Liver (tissue), 7 donors: ENCODE measurements at regions not wholly inside any gene's neighbourhood (a gene's known extent, or its start where the extent isn't known, plus 50 kb on each side); places are given as distances from the start of the nearest gene placed in this dataset.

Experiments used
- DNase-seq: peaks from one replicate; pipeline ENCODE4 v3.0.0-alpha.2; 2017; ENCODE audit warnings: low spot score
- H3K27ac ChIP-seq, 2 donors: one replicate each; pipeline ENCODE4 v1.7.0; 2013; ENCODE audit warnings: inconsistent platforms in 2 of 2, low read length in 2 of 2, control low read depth in 1 of 2, low read depth in 1 of 2, mild to moderate bottlenecking in 1 of 2
- H3K27me3 ChIP-seq, 4 donors: one replicate each; pipeline versions ENCODE4 v1.6.1 to v1.7.0; 2013; ENCODE audit warnings: low read length in 3 of 4, inconsistent platforms in 1 of 4, mild to moderate bottlenecking in 1 of 4, moderate library complexity in 1 of 4; ENCODE audit not compliant: control insufficient read depth in 4 of 4, insufficient read depth in 4 of 4
- H3K36me3 ChIP-seq, 4 donors: one replicate each; pipeline versions ENCODE4 v1.6.1 to v1.7.0; 2013; ENCODE audit warnings: low read length in 3 of 4, mild to moderate bottlenecking in 3 of 4, low read depth in 1 of 4, moderate library complexity in 1 of 4; ENCODE audit not compliant: control insufficient read depth in 4 of 4, insufficient read depth in 3 of 4
- H3K4me1 ChIP-seq, 4 donors: one replicate each; pipeline versions ENCODE4 v1.6.1 to v1.7.0; 2013; ENCODE audit warnings: low read length in 3 of 4, mild to moderate bottlenecking in 3 of 4, moderate library complexity in 1 of 4; ENCODE audit not compliant: control insufficient read depth in 4 of 4, insufficient read depth in 4 of 4
- H3K4me3 ChIP-seq, 3 donors: one replicate each; pipeline versions ENCODE4 v1.6.1 to v1.7.0; 2013; ENCODE audit warnings: low read length in 3 of 3, control low read depth in 1 of 3, low read depth in 1 of 3, mild to moderate bottlenecking in 1 of 3
- H3K9ac ChIP-seq, 2 donors: one replicate each; pipeline ENCODE4 v1.7.0; 2013; ENCODE audit warnings: low read length in 2 of 2, mild to moderate bottlenecking in 2 of 2, moderate library complexity in 2 of 2, control low read depth in 1 of 2, low read depth in 1 of 2
- H3K9me3 ChIP-seq, 4 donors: one replicate each; pipeline versions ENCODE4 v1.6.1 to v1.7.0; 2013; ENCODE audit warnings: low read length in 3 of 4; ENCODE audit not compliant: control insufficient read depth in 4 of 4
- EGR1 ChIP-seq, 2 donors: IDR thresholded peaks; 2 replicates each; pipeline ENCODE4 v1.6.1; 2016 to 2018; ENCODE audit warnings: antibody characterized with exemption in 2 of 2, low read depth in 2 of 2
- FOXA1 ChIP-seq: IDR thresholded peaks from 2 replicates; pipeline ENCODE4 v1.6.1; 2016; ENCODE audit warnings: antibody characterized with exemption
- GABPA ChIP-seq, 2 donors: IDR thresholded peaks in 1 of 2; conservative IDR thresholded peaks in 1 of 2; 2 replicates each; pipeline ENCODE4 v1.6.1; 2016; ENCODE audit warnings: antibody characterized with exemption in 2 of 2, mild to moderate bottlenecking in 1 of 2, moderate library complexity in 1 of 2
- HNF4A ChIP-seq, 2 donors: conservative IDR thresholded peaks; 2 replicates each; pipeline ENCODE4 v1.6.1; 2016; ENCODE audit warnings: antibody characterized with exemption in 2 of 2, mild to moderate bottlenecking in 2 of 2
- JUND ChIP-seq, 2 donors: IDR thresholded peaks; 2 replicates each; pipeline ENCODE4 v1.6.1; 2016; ENCODE audit warnings: antibody characterized with exemption in 2 of 2
- NR2F2 ChIP-seq: IDR thresholded peaks from 2 replicates; pipeline ENCODE4 v1.6.1; 2016; ENCODE audit warnings: antibody characterized with exemption
- REST ChIP-seq: IDR thresholded peaks from 2 replicates; pipeline ENCODE4 v1.6.1; 2016; ENCODE audit warnings: antibody characterized with exemption, mild to moderate bottlenecking
- TAF1 ChIP-seq: conservative IDR thresholded peaks from 2 replicates; pipeline ENCODE4 v1.6.1; 2016; ENCODE audit warnings: antibody characterized with exemption, mild to moderate bottlenecking
- YY1 ChIP-seq: IDR thresholded peaks from 2 replicates; pipeline ENCODE4 v1.6.1; 2016; ENCODE audit warnings: antibody characterized with exemption, mild to moderate bottlenecking
- ZBTB33 ChIP-seq: IDR thresholded peaks from 2 replicates; pipeline ENCODE4 v1.6.1; 2016; ENCODE audit warnings: antibody characterized with exemption
- WGBS: extraction: QIAGEN DNeasy Blood & Tissue Kit; methylation state at CpG from one replicate; pipeline ENCODE4 v1.1.7; 2013; 5-methylcytosine and 5-hydroxymethylcytosine counted together
- donor health status: healthy.
- donor health status: healthy.
- donor health status: healthy.
- donor health status: healthy.

- Histone ChIP-seq H3K9me3 (no peaks in the 10 kb centered on the region), H3K27me3 (no peaks in the 10 kb centered on the region), H3K9ac (no peak overlapping the region), H3K36me3 (no peaks in the 10 kb centered on the region), H3K27ac (no peak overlapping the region), H3K4me1 (no peaks in the 10 kb centered on the region), H3K4me3 (no peak overlapping the region)
- no peak for DNase-seq
- TF ChIP-seq HNF4A (conservative IDR thresholded peaks at IDR 0.05), result no peak
- TF ChIP-seq GABPA (IDR thresholded peaks at IDR 0.05 in 1 of 2, conservative IDR thresholded peaks at IDR 0.05 in 1 of 2), result no peak
- no peak for TF ChIP-seq JUND (IDR thresholded peaks at IDR 0.05)
- TF ChIP-seq EGR1 (IDR thresholded peaks at IDR 0.05; ENCODE audit: low read depth in 2 of 2), result no peak
- TF ChIP-seq REST, result no peak
- TF ChIP-seq FOXA1, result no peak
- no peak for TF ChIP-seq TAF1
- no peak for TF ChIP-seq NR2F2
- WGBS, result 57% methylated on average over 2 of the region's 2 CpGs
Measured at GRCh38 chr5:74991522-74991921, 60.8 kb downstream of the GCNT4 start.

GRCh38 chr5:74990194-74990593, 62.2 kb downstream of the GCNT4 start:
- H3K27ac ChIP-seq, result no peak overlapping the region
- H3K27me3 ChIP-seq, result no peaks in the 10 kb centered on the region
- H3K9me3 ChIP-seq, result no peaks in the 10 kb centered on the region
- DNase-seq, result no peak
- no peak overlapping the region for H3K4me3 ChIP-seq
- H3K4me1 ChIP-seq, result no peaks in the 10 kb centered on the region
- TF ChIP-seq YY1 (no peak), ZBTB33 (no peak), HNF4A (conservative IDR thresholded peaks at IDR 0.05) (peak in 1 of 2 donors; percentile 10), REST (no peak), FOXA1 (no peak)
- H3K9ac ChIP-seq, result no peak overlapping the region
- WGBS, result 95% methylated on average over 6 of the region's 6 CpGs
- no peaks in the 10 kb centered on the region for H3K36me3 ChIP-seq
